ENCODE measurements at regions not wholly inside any gene's neighbourhood (a gene's known extent, or its start where the extent isn't known, plus 50 kb on each side); places are given as distances from the start of the nearest gene placed in this dataset.
"Not testable (repeated sequence)": the region's sequence is repeated elsewhere in the genome, so short reads cannot be mapped to it uniquely, and the experiment has no call there.

DNA sequence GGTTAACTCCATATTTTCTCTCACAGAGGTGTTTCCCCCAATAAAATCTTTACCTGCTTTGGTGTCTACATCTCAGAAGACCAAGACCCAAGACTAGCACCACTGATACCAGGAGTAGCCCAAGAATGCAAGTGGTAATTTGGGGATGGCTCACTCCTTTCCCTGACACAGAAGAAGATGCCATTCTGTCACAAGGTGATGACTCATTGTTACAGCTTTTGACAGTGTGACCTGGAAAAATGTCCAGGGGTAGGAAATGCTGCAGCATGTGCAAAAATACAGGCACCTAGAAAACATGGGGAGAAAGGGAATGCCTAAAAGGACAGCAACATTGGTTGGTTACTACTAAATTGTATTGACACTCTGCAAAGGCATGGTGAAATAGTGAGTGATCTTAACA is 254.0 kb upstream of the GJE1 start:
- DNase-seq (ENCODE audit: low read depth in 1 of 2, low spot score in 1 of 2): no peak

DNA sequence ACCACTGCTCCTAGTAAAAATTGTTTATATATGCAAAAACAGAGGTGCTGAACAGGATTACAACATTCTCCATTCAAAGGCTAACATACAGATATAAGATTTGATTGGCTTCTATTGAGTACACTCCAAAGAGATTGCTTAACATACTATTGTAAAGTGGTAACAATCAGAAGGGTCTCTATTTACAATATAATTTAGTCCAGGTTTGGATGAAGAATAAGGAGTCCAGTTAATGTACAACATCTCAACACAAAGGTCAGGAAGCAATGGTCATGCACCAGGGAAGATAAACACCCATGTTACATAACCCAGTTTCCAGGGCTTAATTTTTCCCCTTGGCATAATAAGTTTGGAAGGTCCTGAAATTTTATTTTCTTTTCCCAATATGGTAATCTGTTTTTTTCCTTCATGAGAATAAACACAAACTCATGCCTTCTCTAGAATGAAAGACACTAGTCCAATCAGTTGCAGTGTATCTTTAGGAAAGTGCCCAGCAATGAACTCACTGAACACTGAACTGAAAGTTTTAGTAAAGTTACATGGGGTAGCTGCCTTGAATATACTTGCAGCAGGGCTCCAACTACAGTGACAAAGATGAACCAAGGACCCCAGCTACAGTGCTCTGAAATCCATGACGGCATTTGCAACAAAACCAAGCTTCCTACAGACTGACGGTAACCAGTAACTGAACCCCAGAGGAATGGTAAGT is 255.3 kb upstream of the GJE1 start:
- no peak for DNase-seq (ENCODE audit: low read depth in 1 of 2, low spot score in 1 of 2)

DNA sequence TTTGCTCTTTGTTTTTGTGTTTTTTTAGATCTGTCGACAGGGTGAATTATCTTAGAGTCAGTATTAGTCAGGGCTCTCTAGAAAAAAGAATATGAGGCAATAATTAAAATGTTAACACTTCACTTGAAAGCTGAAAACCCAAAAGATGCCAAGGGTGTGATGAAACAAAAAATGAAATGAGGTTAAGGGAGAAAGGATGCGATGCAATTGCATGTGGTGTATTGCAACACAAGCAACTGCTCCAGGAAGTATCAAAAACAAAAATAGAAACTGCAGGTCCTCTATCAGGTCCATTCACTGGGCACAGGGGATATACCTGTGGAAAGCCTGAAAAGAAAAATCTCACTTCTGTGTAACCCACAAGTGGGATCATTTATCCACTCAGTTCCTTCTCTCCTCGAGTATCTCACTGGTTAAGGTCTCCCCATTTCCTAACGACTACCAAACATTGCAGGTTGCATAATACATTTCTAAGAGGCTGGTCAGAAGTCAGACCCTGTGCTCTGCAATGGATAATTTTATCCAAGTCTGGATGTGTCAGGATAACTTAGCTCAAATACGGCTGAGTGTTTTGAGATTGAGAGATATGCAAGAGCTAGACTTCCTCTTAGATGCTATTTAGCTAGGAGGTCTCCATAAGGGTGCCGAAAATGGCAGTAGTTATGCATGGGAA is 257.7 kb upstream of the GJE1 start:
- DNase-seq (ENCODE audit: low read depth in 1 of 2, low spot score in 1 of 2): no peak

DNA sequence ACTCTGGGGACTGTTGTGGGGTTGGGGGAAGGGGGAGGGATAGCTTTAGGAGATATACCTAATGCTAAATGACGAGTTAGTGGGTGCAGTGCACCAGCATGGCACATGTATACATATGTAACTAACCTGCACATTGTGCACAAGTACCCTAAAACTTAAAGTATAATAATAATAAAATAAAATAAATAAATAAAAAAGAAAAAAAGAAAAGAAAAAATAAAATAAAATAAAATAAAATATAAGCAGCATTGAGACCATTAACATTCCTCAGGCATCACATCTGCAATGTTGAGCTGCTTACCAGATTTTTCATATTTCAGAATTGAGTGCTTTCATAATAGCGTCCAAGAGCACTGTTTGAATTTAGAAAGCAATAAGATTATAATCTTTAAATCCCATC is 263.2 kb upstream of the GJE1 start:
- DNase-seq (ENCODE audit: low read depth in 1 of 2, low spot score in 1 of 2): not testable (repeated sequence)

DNA sequence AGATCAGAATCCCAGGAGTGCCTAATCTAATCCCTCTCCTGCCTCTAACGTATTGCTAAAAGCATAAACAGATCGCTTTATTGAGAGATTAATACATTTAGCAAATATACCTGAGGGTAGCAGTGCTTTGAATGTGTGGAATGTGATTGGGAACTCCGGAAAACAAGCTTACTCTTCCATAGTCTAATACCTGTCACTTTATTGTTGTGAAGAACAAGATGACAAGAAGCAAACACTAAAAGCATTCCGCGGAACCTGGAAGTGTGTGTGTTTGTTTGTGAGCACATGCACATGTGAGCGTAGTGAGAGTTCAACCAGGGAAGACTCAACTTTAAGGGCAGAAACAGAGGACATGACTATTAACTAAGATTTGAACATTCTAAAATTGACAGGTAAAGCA is 265.0 kb upstream of the GJE1 start:
- DNase-seq (ENCODE audit: low read depth in 1 of 2, low spot score in 1 of 2): no peak

DNA sequence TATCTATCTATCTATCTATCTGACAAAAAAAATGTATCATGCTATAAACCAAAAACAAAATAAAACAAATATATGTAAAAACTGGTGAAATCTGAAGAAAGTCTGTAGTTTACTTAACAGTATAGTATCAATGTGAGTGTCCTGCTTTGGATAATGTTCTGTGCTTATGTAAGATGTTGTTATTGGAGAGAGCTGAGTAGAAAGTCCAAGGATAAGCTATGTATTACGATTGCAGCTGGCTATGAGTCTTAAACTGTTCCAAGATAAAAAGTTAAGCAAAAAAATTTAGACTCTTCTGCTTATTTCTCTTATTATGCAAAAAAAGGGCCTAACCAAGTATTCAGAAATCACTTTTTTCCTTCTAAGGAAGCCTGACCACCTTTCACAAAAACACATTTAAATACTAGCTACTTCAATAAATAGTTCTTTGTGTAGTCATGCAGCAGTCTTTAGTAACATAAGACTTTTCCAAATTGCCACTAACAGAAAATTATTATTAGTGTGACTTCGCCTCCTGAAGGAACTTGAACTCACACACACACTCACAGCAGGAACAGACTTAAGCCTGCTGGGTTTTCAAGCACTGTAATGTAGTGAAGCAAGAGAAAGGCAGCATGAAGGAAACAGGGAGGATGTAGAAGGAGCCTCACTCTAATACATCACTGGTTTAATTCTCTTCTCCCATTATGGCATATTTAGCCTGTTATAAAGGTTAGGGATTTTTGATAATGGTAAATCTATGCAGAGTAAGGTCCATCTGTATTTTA is 265.8 kb upstream of the GJE1 start:
- no peak for DNase-seq (ENCODE audit: low read depth in 1 of 2, low spot score in 1 of 2)

DNA sequence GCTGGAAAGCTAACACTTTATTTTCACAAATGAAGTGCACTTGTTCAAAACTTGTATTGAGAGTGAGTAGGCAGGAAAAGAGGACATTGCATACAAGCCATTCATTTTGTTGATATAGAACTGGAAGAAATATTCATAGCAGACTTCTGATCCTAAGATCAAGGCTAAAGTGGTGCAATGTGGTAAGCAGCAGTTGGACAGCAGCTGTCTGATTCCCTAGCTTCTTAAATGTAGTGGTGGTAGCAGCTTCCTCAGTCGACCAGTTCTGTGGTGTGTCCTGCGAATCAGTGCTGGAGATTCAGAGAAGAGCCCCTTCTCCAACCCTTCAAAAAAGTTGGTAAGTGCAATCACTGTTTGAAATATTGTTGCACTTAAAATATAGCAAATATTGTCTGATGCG is 281.7 kb upstream of the GJE1 start:
- no peak for DNase-seq (ENCODE audit: low read depth in 1 of 2, low spot score in 1 of 2)

DNA sequence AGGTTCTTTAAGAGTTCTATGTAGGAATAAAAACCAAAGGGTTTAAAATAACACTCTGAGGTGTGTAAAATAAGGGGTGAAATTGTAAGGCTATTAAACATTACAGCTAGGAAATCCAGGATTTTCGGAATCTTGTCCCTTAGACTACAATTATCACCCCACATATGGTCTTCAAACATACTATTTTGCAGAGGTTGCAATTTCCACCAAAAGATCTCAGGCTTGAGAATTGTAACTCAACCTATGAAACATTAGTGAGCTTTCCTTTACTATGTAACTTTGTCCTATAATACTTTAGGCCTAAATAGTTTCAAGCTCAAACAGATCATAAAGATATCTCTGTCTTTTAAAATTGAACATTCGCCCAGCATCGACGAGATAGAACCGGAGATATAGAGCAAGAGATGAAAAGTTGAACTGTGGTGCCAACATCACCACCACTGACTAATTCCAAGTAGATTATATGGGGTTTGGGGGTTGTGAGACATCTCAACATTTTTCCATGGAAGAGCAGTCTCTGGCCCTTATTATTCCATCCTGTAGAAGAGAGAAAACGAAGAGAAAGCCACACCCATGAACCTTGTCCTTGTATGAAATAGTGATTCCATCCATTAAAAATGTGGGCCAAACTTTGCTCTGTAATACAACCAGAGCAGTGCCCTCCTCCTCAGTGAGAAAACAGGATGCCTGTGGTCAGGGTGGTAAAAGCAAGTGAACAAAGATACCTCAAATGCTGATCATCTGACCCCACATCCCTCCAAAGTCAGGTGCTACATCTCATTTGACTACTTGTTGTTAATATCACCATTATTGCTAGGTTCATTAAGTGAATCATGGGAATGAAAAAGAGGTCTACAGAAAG is 284.5 kb upstream of the GJE1 start:
- no peak for DNase-seq (ENCODE audit: low read depth in 1 of 2, low spot score in 1 of 2)

DNA sequence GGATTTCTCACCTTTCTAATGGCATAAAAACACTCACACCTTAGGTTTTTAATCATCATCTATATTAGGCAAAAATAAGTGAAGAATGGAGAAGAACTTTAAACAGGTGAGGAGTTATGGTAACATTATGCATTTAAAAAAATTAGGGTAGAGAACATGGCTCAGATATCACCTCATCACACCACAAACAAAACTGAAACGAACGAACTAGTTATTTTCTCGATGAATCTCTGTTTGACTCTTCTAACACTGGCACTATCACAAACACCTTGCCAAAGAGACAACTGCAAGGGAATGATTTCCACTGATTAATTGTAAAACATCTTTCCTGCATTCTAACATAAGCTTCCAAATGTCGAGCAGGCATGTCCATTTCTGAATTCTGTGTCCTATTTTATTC is 286.1 kb upstream of the GJE1 start:
- no peak for DNase-seq (ENCODE audit: low read depth in 1 of 2, low spot score in 1 of 2)

DNA sequence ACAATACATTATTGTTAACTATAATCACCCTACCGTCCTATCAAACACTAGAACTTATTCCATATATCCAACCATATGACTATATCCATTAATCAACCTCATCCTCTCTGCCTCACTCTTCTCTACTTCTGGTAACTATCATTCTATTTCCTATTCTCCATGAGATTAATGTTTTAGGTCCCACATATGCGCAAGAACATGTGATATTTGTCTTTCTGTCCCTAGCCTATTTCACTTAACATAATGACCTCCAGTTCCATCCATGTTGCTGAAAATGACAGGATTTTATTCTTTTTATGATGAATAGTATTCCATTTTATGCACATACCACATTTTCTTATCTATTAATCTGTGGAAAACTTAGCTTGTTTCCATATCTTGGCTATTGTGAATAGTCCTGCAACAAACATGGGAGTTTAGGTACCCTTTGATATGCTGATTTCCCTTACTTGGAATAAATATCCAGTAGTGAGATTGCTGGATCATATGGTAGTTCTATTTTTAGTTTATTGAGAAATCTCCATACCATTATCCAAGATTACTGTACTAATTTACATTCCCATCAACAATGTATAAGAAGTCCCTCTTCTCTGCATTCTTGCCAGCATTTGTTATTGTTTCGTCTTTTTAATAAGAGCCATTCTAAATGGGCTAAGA is 289.4 kb upstream of the GJE1 start:
- DNase-seq (ENCODE audit: low read depth in 1 of 2, low spot score in 1 of 2): no peak

DNA sequence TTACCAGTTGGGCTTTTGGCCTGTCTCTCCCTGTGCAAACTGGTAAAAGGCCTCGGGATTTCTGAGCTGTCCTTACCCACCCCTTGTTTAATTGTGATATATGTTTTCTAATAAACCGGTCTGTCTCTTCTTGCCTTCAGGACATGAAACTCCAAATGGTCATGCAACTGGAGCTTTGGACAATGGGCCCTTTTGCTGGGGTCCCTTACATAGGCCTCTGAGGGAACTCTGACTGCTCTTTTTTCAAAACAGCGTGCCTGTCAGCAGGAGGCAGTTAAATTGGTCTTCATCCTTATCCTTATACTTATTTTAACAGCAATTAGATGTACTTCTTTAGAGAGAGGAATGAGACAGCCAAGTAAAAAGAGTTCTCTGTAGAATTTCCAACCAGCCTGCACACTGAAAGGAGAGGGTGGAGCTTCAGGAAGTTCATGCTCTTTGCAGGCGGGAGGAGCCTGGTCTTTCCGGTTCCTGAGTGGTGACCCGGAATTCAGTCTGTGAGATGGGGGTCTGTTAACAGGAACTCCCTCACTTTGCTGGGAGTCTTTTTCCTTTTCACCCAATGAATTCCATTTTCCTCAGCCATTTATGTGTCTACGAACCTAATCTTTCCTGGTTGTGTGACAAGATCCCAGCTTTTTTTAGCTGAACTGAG is 299.6 kb upstream of the GJE1 start:
- no peak for DNase-seq (ENCODE audit: low read depth in 1 of 2, low spot score in 1 of 2)

DNA sequence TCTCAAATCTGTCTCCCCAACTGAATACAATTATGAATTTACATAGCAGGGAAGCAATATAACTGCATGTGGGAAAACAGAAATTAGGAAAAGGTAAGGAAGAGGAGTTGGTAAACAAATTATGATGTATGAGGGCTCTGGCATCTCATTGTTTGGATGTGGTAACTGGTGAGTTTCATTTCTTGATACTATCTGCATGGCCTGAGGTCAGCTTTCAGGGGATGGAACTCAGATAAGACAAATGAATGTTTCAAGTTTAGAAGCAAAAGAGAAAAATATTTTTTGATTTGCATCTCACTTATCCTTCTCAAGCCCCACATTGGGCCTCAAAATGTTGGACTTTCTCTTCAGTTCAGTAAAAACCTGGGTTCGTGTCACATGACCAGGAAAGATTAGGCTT is 302.2 kb upstream of the GJE1 start:
- no peak for DNase-seq (ENCODE audit: low read depth in 1 of 2, low spot score in 1 of 2)

DNA sequence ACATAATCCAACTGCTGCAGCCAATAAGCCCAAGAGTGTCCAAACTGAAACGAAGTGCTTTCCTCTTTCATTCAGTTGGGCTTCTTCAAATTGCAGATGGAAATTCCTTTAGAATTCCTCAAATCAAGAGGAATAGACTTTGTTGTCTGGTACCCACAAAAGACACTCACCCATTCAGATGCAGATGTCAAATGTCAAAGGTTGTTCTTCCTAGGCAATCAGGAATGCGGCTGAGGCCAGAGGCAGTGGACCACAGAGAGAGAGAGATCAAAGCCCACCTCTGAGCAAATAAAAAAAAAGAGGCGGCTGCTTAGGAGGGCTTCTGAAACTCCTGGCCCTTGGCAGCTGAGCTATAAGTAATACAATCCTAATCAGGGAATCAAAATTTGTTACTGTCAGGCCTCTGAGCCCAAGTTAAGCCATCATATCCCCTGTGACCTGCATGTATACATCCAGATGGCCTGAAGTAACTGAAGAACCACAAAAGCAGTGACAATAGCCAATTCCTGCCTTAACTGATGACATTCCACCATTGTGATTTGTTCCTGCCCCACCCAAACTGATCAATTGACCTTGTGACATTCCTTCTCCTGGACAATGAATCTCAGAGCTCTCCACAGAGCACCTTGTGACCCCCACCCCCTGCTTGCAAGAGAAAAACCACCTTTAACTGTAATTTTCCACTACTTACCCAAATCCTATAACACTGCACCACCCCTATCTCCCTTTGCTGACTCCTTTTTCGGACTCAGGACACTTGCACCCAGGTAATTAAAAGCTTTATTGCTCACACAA is 303.0 kb upstream of the GJE1 start:
- no peak for DNase-seq (ENCODE audit: low read depth in 1 of 2, low spot score in 1 of 2)

DNA sequence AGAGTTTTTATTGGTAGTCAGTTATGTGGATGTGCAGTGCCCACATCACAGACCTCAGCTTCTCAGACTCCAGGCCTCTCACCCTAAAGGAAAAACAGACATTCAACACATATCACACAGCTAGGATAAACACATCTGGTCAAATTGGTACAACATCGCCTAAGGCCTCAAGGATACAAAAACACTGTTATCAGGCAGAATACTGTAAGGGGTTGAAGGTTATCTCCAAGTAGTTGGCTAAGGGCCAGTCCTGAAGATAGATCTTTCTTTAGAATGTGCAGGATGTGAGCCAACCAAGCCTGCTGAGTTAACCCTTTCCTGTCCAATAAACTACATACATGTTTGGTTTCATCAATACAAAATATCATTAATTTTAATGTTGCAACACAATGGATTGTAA is 308.4 kb upstream of the GJE1 start:
- DNase-seq (ENCODE audit: low read depth in 1 of 2, low spot score in 1 of 2): no peak

DNA sequence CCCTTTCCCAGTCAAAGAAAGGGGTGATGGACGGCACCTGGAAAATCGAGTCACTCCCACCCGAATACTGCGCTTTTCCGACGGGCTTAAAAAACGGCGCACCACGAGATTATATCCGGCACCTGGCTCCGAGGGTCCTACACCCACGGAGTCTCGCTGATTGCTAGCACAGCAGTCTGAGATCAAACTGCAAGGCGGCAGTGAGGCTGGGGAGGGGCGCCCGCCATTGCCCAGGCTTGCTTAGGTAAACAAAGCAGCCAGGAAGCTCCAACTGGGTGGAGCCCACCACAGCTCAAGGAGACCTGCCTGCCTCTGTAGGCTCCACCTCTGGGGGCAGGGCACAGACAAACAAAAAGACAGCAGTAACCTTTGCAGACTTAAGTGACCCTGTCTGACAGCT is 317.7 kb upstream of the GJE1 start:
- DNase-seq (ENCODE audit: low read depth in 1 of 2, low spot score in 1 of 2): not testable (repeated sequence)

DNA sequence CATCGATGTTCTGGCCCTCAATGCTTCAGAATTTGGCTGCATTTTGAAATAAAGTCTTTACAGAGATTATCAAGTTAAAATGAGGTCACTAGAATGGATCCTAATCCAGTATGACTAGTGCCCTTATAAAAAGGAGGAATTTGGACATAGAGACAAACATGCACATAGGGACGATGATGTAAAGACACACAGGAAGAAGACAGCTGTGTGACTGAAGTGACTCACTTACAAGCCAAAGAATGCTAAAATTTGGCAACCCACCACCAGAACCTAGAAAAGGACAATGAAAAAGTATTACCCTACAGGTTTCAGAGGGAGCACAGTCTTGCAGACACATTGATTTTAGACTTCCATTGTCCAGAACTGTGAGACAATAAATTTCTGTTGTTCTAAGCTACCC is 322.8 kb upstream of the GJE1 start:
- DNase-seq (ENCODE audit: low read depth in 1 of 2, low spot score in 1 of 2): no peak

DNA sequence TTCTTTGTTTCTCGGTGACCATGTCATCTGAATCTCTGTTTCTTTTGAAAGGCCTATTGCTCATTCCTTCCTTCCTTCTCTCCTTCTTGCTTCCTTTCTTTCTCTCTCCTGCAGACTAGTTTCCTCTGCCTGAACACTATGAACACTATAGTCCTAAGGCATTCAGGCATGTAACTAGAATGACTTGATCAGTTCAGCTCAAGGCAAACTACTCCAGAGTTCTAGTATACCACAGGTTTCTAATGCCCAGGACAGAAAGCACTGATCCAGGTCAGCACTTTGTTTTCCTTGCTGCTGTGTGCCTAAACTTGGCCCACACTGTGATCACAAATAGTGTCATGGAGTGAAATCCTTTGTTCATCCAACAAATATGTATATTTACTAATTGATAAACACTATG is 324.1 kb upstream of the GJE1 start:
- no peak for DNase-seq (ENCODE audit: low read depth in 1 of 2, low spot score in 1 of 2)

DNA sequence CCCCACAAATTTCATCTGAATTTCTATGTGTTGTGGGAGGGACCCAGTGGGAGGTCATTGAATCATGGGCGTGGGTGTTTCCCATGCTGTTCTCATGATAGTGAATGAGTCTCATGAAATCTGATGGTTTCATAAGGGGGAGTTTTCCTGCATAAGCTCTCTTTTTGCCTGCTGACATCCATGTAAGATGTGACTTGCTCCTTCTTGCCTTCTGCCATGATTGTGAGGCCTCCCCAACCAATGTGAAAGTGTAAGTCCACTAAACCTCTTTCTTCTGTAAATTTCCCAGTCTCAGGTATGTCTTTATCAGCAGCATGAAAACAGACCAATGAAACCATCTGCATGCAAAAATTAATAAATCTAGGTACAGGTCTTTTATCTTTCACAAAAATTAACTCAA is 331.8 kb upstream of the GJE1 start:
- DNase-seq (ENCODE audit: low read depth in 1 of 2, low spot score in 1 of 2): not testable (repeated sequence)

DNA sequence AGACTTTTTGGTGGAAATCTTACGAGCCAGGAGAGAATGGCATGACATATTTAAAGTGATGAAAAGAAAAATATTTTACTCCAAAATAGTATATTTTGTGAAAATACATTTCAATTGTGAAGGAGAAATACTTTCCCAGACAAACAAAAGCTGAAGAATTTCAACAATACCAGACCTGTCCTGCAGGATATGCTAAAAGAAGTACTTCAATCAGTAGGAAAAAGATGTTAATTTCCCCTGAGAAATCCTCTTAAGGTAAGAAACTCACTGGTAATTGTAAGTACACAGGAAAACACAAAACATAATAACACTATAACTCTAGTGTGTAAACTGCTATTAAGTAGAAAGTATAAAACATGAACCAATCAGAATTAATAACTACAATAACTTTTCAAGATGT is 341.8 kb upstream of the GJE1 start:
- no peak for DNase-seq (ENCODE audit: low read depth in 1 of 2, low spot score in 1 of 2)

DNA sequence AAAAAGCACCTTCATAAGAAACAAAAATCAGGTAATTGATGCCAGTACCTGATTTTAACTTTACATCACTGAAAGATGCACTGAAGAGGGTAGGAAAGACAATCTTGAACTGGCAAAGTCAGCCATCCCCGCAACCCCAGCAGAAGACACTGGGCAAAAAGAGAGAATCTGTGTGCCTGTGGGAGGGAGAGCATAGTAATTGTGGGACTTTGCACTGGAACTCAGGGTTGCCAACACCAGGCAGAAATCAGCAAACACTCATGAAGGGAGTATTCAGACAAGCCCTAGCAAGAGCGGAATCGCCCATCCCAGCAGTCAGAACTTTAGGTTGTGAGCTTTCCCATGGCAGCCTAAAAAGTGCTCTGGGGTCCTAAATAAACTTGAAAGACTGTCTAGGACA is 344.6 kb upstream of the GJE1 start:
- DNase-seq (ENCODE audit: low read depth in 1 of 2, low spot score in 1 of 2): no peak

Data from activated CD4-positive, alpha-beta T cell treated with anti-CD3 and anti-CD28 coated beads, Interleukin-2, amount 50 U/mL, for 24 hours (primary cell).